ENCODE measurements at regions not wholly inside any gene's neighbourhood (a gene's known extent, or its start where the extent isn't known, plus 50 kb on each side); places are given as distances from the start of the nearest gene placed in this dataset.
"Not testable (repeated sequence)": the region's sequence is repeated elsewhere in the genome, so short reads cannot be mapped to it uniquely, and the experiment has no call there.

DNA sequence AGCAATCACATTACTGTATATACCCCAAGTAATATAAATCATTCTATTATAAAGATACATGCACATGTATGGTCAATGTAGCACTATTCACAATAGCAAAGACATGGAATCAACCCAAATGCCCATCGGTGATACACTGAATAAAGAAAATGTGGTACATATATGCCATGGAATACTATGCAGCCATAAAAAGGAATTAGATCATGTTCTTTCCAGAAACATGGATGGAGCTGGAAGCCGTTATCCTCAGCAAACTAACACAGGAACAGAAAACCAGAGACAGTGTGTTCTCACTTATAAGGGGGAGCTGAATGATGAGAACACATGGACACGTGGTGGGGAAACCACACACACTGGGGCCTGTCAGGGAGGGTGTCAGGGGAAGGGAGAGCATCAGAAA lies 1180.9 kb downstream of the REEP3 start:
- CTCF ChIA-PET; DNase-seq; H3K4me3 Mint-ChIP-seq; H3K4me1 Mint-ChIP-seq; POLR2A ChIA-PET; H3K4me1 ChIP-seq (ENCODE audit: insufficient read depth, low read length); H3K4me3 ChIP-seq (ENCODE audit: low read length); H3K36me3 ChIP-seq (ENCODE audit: insufficient read depth, low read length); H3K9me3 ChIP-seq (ENCODE audit: low read length); H3K36me3 Mint-ChIP-seq; H3K27me3 Mint-ChIP-seq; H3K27ac ChIP-seq (ENCODE audit: low read depth, low read length); H3K27me3 ChIP-seq (ENCODE audit: insufficient read depth, low read length, poor library complexity, severe bottlenecking); H3K27ac Mint-ChIP-seq: not testable (repeated sequence)
- H3K9me3 Mint-ChIP-seq, result peaks cover 3 to 26% (median 16%) of the 10 kb centered on the region in 5 donors

DNA sequence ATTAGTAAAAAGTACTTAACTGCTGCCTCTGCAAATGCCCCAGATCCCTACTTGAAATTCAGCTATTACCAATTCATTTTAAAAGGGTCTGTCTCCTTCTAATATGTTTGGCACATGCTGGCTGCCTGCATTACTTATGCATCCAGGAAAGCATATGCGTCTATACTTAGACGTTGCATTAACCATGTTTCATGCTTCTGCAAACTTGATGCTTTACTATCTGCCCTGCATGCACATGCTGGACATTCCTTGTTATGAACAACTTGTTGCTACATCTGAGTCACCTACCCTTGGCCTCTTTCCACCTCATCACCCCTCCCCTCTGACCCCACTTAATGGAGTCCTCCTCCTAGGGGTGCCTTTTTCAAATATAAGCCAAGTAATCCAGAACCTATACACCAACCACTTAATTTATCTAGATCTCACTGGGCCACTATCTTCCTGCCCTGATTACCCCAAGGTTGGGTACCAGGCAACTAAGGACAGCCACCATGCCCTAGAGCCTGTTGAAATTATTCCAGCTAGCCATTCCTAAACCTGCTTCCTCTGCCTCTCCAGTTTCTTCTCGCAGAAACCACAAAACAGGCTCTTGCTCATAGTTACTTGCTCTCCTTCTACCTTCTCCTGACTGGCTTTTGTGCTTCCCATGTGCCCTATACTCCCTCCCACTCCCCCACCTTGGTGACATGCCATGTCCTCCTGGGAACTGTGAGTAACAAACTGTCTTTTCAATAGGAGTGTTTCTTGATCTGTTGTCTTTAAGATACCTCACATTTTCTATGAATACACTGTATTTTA lies 1187.9 kb downstream of the REEP3 start:
- Histone ChIP-seq H3K27me3 (ENCODE audit: insufficient read depth, low read length, poor library complexity, severe bottlenecking) (no peaks in the 10 kb centered on the region), H3K36me3 (ENCODE audit: insufficient read depth, low read length) (no peaks in the 10 kb centered on the region), H3K27ac (ENCODE audit: low read depth, low read length) (no peak overlapping the region), H3K4me3 (ENCODE audit: low read length) (no peak overlapping the region), H3K4me1 (ENCODE audit: insufficient read depth, low read length) (no peaks in the 10 kb centered on the region), H3K9me3 (ENCODE audit: low read length) (no peaks in the 10 kb centered on the region)
- Mint-ChIP-seq H3K36me3 (no peaks in the 10 kb centered on the region), H3K27ac (no peak overlapping the region), H3K9me3 (peaks cover 4 to 22% (median 6%) of the 10 kb centered on the region in 5 donors), H3K27me3 (no peaks in the 10 kb centered on the region), H3K4me3 (peak overlapping the region in 1 of 7 donors; percentile 9), H3K4me1 (no peaks in the 10 kb centered on the region)
- POLR2A ChIA-PET, result no interaction called here
- DNase-seq, result no peak
- CTCF ChIA-PET, result no interaction called here

- H3K36me3 ChIP-seq (ENCODE audit: insufficient read depth, low read length), result no peaks in the 10 kb centered on the region
- H3K27ac ChIP-seq (ENCODE audit: low read depth, low read length), result no peak overlapping the region
- Mint-ChIP-seq H3K4me3 (no peak overlapping the region), H3K4me1 (no peaks in the 10 kb centered on the region), H3K27ac (no peak overlapping the region), H3K27me3 (peaks cover 0 to 1% of the 10 kb centered on the region in 2 donors), H3K36me3 (no peaks in the 10 kb centered on the region), H3K9me3 (peaks cover 11 to 26% (median 18%) of the 10 kb centered on the region in 5 donors)
- CTCF ChIA-PET, result no interaction called here
- DNase-seq, result no peak
- H3K27me3 ChIP-seq (ENCODE audit: insufficient read depth, low read length, poor library complexity, severe bottlenecking), result no peaks in the 10 kb centered on the region
- no peaks in the 10 kb centered on the region for H3K4me1 ChIP-seq (ENCODE audit: insufficient read depth, low read length)
- no peak overlapping the region for H3K4me3 ChIP-seq (ENCODE audit: low read length)
- POLR2A ChIA-PET, result no interaction called here
- no peaks in the 10 kb centered on the region for H3K9me3 ChIP-seq (ENCODE audit: low read length)
Observed at GRCh38 chr10:64726466-64726865, 1205.3 kb downstream of the REEP3 start.

DNA sequence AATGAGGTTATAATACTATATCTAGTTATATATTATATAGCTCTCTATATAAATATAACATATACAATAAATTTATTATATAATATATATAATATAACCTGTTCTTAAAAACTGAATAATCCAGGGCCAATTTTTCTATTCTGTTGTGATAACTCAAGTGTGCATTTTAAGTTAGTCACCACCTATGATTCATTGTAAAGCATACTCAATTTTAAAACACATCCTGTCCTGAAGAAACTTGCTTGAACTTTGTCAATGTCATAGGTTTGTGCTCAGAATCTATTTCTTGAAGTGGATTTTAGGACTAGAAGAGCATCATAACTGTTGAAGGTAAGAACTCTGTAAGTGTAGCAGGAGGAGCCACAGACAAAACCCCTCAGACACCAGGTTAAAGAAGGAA lies 1209.8 kb downstream of the REEP3 start:
- ChIA-PET POLR2A (no interaction called here), CTCF (no interaction called here)
- no peak overlapping the region for H3K27ac ChIP-seq (ENCODE audit: low read depth, low read length)
- no peak overlapping the region for H3K4me3 Mint-ChIP-seq
- DNase-seq, result no peak
- H3K4me1 ChIP-seq (ENCODE audit: insufficient read depth, low read length), result no peaks in the 10 kb centered on the region
- no peaks in the 10 kb centered on the region for H3K27me3 ChIP-seq (ENCODE audit: insufficient read depth, low read length, poor library complexity, severe bottlenecking)
- H3K27me3 Mint-ChIP-seq, result no peaks in the 10 kb centered on the region
- no peaks in the 10 kb centered on the region for H3K36me3 Mint-ChIP-seq
- H3K36me3 ChIP-seq (ENCODE audit: insufficient read depth, low read length), result no peaks in the 10 kb centered on the region
- no peak overlapping the region for H3K27ac Mint-ChIP-seq
- H3K4me1 Mint-ChIP-seq, result no peaks in the 10 kb centered on the region
- H3K4me3 ChIP-seq (ENCODE audit: low read length), result no peak overlapping the region
- no peaks in the 10 kb centered on the region for H3K9me3 ChIP-seq (ENCODE audit: low read length)
- peaks cover 9 to 31% (median 20%) of the 10 kb centered on the region in 5 donors for H3K9me3 Mint-ChIP-seq

GRCh38 chr10:64732372-64732957 lies 1211.3 kb downstream of the REEP3 start:
- Histone ChIP-seq H3K27ac (ENCODE audit: low read depth, low read length) (no peak overlapping the region), H3K27me3 (ENCODE audit: insufficient read depth, low read length, poor library complexity, severe bottlenecking) (no peaks in the 10 kb centered on the region), H3K4me1 (ENCODE audit: insufficient read depth, low read length) (no peaks in the 10 kb centered on the region), H3K36me3 (ENCODE audit: insufficient read depth, low read length) (no peaks in the 10 kb centered on the region), H3K4me3 (ENCODE audit: low read length) (no peak overlapping the region), H3K9me3 (ENCODE audit: low read length) (no peaks in the 10 kb centered on the region)
- Mint-ChIP-seq H3K27ac (no peak overlapping the region), H3K4me1 (no peaks in the 10 kb centered on the region), H3K36me3 (no peaks in the 10 kb centered on the region), H3K4me3 (no peak overlapping the region), H3K9me3 (peaks cover 12 to 36% (median 21%) of the 10 kb centered on the region in 5 donors), H3K27me3 (no peaks in the 10 kb centered on the region)
- no peak for DNase-seq
- ChIA-PET CTCF (no interaction called here), POLR2A (no interaction called here)

GRCh38 chr10:64733980-64734379 lies 1212.8 kb downstream of the REEP3 start:
- ChIA-PET CTCF (no interaction called here), POLR2A (no interaction called here)
- Mint-ChIP-seq H3K4me1 (no peaks in the 10 kb centered on the region), H3K27ac (no peak overlapping the region), H3K9me3 (peaks cover 5 to 32% (median 16%) of the 10 kb centered on the region in 5 donors), H3K36me3 (no peaks in the 10 kb centered on the region), H3K27me3 (no peaks in the 10 kb centered on the region), H3K4me3 (no peak overlapping the region)
- DNase-seq, result no peak
- Histone ChIP-seq H3K4me3 (ENCODE audit: low read length) (no peak overlapping the region), H3K36me3 (ENCODE audit: insufficient read depth, low read length) (no peaks in the 10 kb centered on the region), H3K27ac (ENCODE audit: low read depth, low read length) (no peak overlapping the region), H3K27me3 (ENCODE audit: insufficient read depth, low read length, poor library complexity, severe bottlenecking) (no peaks in the 10 kb centered on the region), H3K4me1 (ENCODE audit: insufficient read depth, low read length) (no peaks in the 10 kb centered on the region), H3K9me3 (ENCODE audit: low read length) (no peaks in the 10 kb centered on the region)

GRCh38 chr10:64738462-64738861 lies 1217.3 kb downstream of the REEP3 start:
- Mint-ChIP-seq H3K4me1 (no peaks in the 10 kb centered on the region), H3K27ac (no peak overlapping the region), H3K4me3 (no peak overlapping the region), H3K9me3 (peaks cover 5 to 25% (median 13%) of the 10 kb centered on the region in 5 donors), H3K36me3 (no peaks in the 10 kb centered on the region), H3K27me3 (no peaks in the 10 kb centered on the region)
- Histone ChIP-seq H3K27ac (ENCODE audit: low read depth, low read length) (no peak overlapping the region), H3K4me3 (ENCODE audit: low read length) (no peak overlapping the region), H3K36me3 (ENCODE audit: insufficient read depth, low read length) (no peaks in the 10 kb centered on the region), H3K9me3 (ENCODE audit: low read length) (no peaks in the 10 kb centered on the region), H3K4me1 (ENCODE audit: insufficient read depth, low read length) (no peaks in the 10 kb centered on the region), H3K27me3 (ENCODE audit: insufficient read depth, low read length, poor library complexity, severe bottlenecking) (no peaks in the 10 kb centered on the region)
- ChIA-PET CTCF (no interaction called here), POLR2A (no interaction called here)
- no peak for DNase-seq

GRCh38 chr10:64745565-64745964 lies 1224.4 kb downstream of the REEP3 start:
- Mint-ChIP-seq H3K27me3 (no peaks in the 10 kb centered on the region), H3K4me3 (no peak overlapping the region), H3K4me1 (no peaks in the 10 kb centered on the region), H3K36me3 (no peaks in the 10 kb centered on the region), H3K27ac (no peak overlapping the region), H3K9me3 (peaks cover 2 to 20% (median 4%) of the 10 kb centered on the region in 5 donors)
- no peaks in the 10 kb centered on the region for H3K27me3 ChIP-seq (ENCODE audit: insufficient read depth, low read length, poor library complexity, severe bottlenecking)
- H3K9me3 ChIP-seq (ENCODE audit: low read length), result no peaks in the 10 kb centered on the region
- H3K27ac ChIP-seq (ENCODE audit: low read depth, low read length), result no peak overlapping the region
- ChIA-PET POLR2A (no interaction called here), CTCF (no interaction called here)
- H3K36me3 ChIP-seq (ENCODE audit: insufficient read depth, low read length), result no peaks in the 10 kb centered on the region
- DNase-seq, result no peak
- no peaks in the 10 kb centered on the region for H3K4me1 ChIP-seq (ENCODE audit: insufficient read depth, low read length)
- no peak overlapping the region for H3K4me3 ChIP-seq (ENCODE audit: low read length)

Measured in CD8-positive, alpha-beta memory T cell (primary cell).